Erythroblast (primary cell): ENCODE measurements at regions not wholly inside any gene's neighbourhood (a gene's known extent, or its start where the extent isn't known, plus 50 kb on each side); places are given as distances from the start of the nearest gene placed in this dataset.

Experiments used
- GATA1 ChIP-seq: IDR thresholded peaks from 2 replicates; pipeline ENCODE4 v1.6.1; 2011; ENCODE audit warnings: low read depth, mild to moderate bottlenecking, control low read depth, low read length, moderate library complexity
- POLR2A ChIP-seq: IDR thresholded peaks from 2 replicates; pipeline ENCODE4 v1.6.1; 2011; ENCODE audit warnings: mild to moderate bottlenecking, low read length

- TF ChIP-seq POLR2A = no peak
- TF ChIP-seq GATA1 = no peak
These were observed 69.8 kb upstream of the NFIB start for GRCh38 chr9:14383773-14384172.
